ENCODE measurements at regions not wholly inside any gene's neighbourhood (a gene's known extent, or its start where the extent isn't known, plus 50 kb on each side); places are given as distances from the start of the nearest gene placed in this dataset.

DNA sequence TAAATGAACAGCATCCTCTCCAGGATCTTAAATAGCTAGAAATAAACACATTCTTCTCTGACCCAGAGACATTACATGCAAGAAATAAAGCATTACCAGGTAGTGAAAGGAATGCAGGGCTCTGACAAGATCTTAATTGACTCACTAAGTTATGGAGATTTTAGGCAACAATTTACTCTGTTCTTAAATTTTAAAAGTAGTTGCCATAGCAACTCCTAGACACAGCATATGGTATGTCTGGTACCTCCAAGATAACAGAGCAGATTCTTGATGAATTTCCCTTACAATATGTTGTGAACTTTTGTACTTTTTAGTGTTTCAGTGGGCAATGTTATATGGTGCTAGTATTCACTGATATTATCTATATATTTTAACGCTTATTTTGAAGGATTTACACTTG is 76.7 kb upstream of the G2E3 start:
- TF ChIP-seq, protein P1, sequence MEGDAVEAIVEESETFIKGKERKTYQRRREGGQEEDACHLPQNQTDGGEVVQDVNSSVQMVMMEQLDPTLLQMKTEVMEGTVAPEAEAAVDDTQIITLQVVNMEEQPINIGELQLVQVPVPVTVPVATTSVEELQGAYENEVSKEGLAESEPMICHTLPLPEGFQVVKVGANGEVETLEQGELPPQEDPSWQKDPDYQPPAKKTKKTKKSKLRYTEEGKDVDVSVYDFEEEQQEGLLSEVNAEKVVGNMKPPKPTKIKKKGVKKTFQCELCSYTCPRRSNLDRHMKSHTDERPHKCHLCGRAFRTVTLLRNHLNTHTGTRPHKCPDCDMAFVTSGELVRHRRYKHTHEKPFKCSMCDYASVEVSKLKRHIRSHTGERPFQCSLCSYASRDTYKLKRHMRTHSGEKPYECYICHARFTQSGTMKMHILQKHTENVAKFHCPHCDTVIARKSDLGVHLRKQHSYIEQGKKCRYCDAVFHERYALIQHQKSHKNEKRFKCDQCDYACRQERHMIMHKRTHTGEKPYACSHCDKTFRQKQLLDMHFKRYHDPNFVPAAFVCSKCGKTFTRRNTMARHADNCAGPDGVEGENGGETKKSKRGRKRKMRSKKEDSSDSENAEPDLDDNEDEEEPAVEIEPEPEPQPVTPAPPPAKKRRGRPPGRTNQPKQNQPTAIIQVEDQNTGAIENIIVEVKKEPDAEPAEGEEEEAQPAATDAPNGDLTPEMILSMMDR (IDR thresholded peaks at IDR 0.05; ENCODE audit: low read depth, low read length): no peak
- no peak for TF ChIP-seq EZH2phosphoT487 (IDR thresholded peaks at IDR 0.05; ENCODE audit: low read depth)

Data from OCI-LY3 (cell line).